HG02885 (cell line): ENCODE measurements at regions not wholly inside any gene's neighbourhood (a gene's known extent, or its start where the extent isn't known, plus 50 kb on each side); places are given as distances from the start of the nearest gene placed in this dataset.

Experiments used
- ATAC-seq: cut with Tn5 transposase; IDR thresholded peaks from one replicate; pipeline ENCODE4 v1.9.1; 2021; ENCODE audit warnings: mild to moderate bottlenecking; ENCODE audit not compliant: unreplicated experiment, poor library complexity

GRCh38 chr2:204494681-204495080 is 50.6 kb upstream of the PARD3B start:
- no peak for ATAC-seq

DNA sequence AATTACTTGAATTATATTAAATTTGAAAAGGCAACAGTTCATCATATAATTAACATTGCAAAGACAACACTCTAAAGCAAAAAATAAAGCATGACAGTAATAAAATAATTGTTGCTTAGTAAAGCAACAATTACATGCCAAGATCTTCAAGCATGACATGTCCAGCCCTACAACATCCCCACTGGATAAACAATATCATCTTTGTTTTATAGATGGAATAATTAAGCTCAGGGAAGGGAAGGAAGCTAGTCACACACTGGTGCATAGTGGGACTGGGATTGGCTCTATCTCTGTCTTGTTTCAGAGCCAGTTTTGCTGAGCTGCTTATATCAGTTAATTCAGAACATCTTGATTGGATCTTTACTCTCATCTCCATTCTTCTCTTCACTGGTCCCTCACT is 49.9 kb upstream of the PARD3B start:
- no peak for ATAC-seq
